Breast epithelium (tissue), 3 donors: ENCODE measurements at regions not wholly inside any gene's neighbourhood (a gene's known extent, or its start where the extent isn't known, plus 50 kb on each side); places are given as distances from the start of the nearest gene placed in this dataset.

ENCODE experiments used
- CTCF ChIP-seq, 3 donors: fragments of 450-650 bp; IDR thresholded peaks; one replicate each; pipeline ENCODE4 v1.5.1; 2016 to 2017; ENCODE audit warnings: antibody characterized with exemption in 3 of 3, mild to moderate bottlenecking in 3 of 3, moderate library complexity in 3 of 3
- POLR2A ChIP-seq: fragments of 450-650 bp; IDR thresholded peaks from one replicate; pipeline ENCODE4 v1.6.1; 2016; ENCODE audit warnings: antibody characterized with exemption, mild to moderate bottlenecking, moderate library complexity
- POLR2AphosphoS5 ChIP-seq, 3 donors: sonication (generic); formaldehyde crosslinking; IDR thresholded peaks; one replicate each; pipeline ENCODE4 v1.6.1; 2017; ENCODE audit warnings: antibody characterized with exemption in 3 of 3

DNA sequence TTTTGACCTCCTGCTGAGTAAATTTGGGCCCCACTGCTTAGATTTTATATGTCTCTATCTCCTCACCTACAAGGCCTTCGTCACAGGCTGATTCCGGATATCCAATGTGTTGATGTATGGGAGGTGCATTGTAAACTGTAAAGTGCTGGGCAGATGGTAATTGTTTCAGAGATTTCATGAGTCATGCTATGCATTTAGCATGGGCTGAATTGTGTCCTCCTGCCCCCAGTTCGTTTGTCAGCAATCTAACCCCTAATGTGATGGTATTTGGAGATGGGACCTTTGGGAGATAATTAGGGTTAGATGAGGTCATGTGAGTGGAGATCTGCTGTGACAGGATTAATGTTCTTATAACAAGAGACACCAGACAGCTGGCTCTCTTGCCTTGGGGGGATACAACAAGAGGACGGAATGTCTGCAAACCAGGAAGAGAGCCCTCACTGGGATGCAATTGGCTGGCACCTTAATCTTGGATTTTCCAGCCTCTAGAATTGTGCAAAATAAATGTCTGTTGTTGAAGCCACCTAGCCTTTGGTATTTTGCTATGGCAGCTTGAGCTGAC, 101.8 kb upstream of the NLRP1 start:
- TF ChIP-seq CTCF (IDR thresholded peaks at IDR 0.05) = no peak
- no peak for TF ChIP-seq POLR2A
- TF ChIP-seq POLR2AphosphoS5 (IDR thresholded peaks at IDR 0.05) = no peak
